SIG-M5 treated with dmso at 0.1 percent for 504 hours (cell line): ENCODE measurements at regions not wholly inside any gene's neighbourhood (a gene's known extent, or its start where the extent isn't known, plus 50 kb on each side); places are given as distances from the start of the nearest gene placed in this dataset.
A peak's percentile ranks its signal among the peaks of the same experiment; 100 is the strongest.

Experiments used
- DNase-seq: peaks from one replicate; lab custom pipeline; 2025; ENCODE audit not compliant: unreplicated experiment; lab: John Stamatoyannopoulos, UW

- DNase-seq = no peak
These were observed 110.3 kb upstream of the CEP85L start for GRCh38 chr6:118761645-118762044.

GRCh38 chr6:118758946-118759345 is 107.6 kb upstream of the CEP85L start:
- DNase-seq = peak; percentile 52

DNA sequence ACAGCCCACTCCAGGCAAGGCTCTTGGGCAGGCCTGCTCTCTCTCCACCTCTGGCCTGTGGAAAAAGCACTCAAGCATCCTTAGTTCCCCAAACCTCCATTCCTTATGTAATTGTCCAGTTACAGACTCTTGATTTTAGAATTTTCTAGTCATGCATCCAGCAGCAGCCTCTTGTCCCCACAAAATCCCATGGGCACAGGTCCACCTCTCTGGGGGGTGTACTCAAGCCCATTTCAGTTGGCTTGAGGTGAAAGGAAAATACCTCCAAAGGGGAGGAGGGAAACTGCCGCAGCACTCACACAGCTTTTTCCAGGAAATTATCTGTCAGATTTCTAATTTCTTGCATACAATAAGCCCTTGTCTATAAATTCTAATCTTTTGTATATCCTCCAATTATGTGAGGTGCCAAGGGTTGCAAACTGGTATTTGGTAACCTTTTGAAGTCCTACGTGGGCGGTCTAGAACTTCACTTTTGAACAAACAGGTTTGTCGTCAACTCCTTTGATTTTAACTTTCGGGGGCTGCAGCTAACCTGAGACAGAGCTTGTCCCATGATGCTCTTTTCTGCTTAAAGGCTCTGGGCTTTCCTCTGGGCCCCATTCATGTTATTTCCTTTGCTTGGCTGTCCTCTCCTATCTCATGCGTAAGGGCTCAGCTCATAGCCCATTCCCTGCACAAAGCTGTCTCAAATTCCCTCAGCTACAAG is 104.7 kb upstream of the CEP85L start:
- no peak for DNase-seq

GRCh38 chr6:118752803-118753202 is 101.4 kb upstream of the CEP85L start:
- no peak for DNase-seq

DNA sequence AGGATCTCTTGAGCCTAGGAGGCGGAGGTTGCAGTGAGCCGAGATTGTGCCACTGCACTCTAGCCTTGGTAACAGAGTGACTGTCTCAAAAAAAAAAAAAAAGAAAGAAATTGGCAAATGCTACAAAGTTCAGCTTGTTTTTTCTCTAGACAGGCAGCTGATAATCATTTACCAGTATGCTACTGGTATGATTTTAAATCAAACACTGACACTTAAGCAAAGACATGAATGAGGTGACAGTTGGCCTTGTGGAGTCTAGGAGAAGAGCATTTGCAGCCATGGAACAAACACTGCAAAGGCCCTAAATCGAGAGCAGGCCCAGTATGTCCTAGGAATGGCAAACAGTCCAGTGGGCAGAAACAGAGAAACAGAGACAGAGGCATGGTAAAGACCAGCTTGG is 99.7 kb upstream of the CEP85L start:
- no peak for DNase-seq

- no peak for DNase-seq
These were observed 98.8 kb upstream of the CEP85L start for GRCh38 chr6:118750143-118750542.

DNA sequence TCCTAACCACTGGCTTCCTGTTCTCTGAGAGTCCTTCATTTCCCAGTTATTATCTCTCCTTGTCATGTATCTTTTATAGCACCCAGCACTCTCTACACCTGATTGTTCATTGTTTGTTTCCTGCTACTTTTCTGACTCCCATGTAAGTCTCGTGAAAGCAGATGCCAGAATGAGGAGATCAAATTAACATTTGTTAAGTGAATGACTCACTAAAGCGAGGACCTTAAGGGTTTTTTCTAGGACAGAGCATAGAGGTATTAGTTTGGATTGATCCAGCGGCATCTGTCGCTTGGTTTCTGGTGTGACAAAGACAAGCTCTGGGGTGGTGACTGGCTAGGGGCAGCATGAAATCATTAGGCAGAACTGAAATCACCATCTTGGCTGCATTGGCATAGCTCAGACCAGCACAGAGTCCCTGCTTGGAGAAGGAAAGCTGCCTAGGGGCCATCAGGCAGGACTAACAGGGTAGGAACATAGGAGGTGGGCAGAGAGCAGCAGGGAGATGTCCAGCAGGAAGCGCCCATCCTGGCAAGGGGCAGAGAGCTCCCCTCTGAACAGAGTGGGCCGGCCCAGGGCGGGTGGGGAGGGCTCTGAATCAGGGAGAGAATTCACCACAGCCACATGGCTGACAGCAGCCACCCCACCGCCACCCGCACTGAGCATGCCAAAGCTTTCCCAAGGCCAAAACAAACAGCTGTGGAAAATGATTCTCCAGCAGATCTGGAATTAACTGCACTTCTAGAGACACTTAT is 97.1 kb upstream of the CEP85L start:
- no peak for DNase-seq

GRCh38 chr6:118746825-118747174 is 95.4 kb upstream of the CEP85L start:
- DNase-seq = peak; percentile 47

DNA sequence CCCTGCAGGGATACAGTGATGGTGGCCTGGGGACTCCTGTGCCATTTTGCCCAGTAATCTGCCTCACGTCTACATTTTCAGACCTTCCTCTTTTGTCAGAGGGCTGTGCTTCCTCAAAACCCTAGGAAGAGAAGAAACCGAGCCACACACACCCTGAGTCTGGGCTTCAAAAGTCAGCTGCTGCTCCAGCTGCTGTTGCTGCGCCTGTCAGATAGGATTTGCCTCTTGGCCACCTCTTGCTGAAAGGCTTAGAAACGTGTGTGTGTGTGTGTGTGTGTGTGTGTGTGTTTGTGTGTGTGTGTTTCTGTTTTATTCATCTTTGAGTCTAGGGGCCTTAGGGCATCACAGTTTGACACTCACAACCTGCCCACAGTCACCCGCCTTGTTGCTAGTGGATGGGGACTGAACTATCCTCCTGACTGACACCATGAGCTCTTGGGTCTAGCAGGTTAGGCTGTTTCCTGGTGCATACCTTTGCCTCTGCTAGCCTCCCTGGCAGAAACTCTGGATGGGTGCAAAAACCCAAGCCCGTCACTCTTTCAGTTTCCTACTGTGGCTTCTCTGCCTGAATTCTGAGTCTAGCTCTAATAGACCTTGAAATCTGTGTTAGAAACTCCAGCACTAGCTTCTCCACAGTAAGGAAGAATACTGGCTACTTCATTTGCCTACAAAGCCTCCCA is 94.9 kb upstream of the CEP85L start:
- DNase-seq = peak; percentile 78

- DNase-seq = no peak
These were observed 93.8 kb upstream of the CEP85L start for GRCh38 chr6:118745156-118745555.

- no peak for DNase-seq
These were observed 93.0 kb upstream of the CEP85L start for GRCh38 chr6:118744261-118744941.

- DNase-seq = no peak
These were observed 92.4 kb upstream of the CEP85L start for GRCh38 chr6:118743746-118744145.

DNA sequence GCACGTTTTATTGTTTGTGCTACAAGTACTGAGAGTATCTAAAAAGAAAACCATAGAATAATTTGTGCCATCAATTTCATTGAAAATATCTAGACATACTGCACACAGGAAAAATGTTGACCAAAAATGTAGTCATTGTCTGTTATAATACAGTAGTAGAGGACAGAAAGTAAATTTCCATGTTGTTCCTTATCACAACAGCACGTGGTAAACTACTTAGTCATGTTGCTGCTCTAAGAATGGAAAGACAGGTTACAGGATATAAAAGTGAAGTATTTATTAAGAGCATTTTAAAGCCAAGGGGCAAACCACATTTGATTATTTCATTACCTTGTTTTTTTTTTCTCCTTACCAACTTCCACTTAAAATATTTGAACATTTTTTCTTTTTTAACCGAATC is 89.0 kb upstream of the CEP85L start:
- DNase-seq = no peak

DNA sequence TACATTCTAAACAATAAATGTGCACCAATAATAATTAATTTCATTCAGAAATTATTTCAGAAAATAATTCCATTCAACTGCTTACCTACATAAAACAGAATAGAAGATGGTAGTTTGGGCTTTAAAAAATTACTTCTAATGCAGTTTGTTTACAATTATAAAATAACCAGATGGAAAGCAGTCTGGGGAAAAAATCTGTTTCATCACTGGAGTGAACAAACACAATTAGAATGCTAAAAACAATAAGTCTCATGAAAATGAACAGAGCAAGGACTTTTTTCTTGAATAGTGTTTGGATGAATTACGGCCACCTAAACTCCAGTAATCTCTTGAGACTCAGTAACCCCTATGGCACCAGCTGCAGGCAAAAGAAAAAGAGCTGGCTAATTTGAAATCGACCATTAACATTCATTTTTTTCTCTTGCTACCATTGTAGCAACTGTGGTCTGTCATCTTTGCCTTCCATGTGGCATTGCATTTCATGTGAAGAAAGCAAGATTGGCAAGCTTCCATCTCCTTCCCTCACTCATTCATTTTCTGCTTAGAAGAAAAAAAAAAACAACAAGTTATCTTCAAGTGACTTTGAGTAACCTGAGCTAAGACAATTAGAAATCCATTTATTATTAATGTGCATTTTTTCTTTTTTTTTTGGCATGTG is 88.4 kb upstream of the CEP85L start:
- no peak for DNase-seq

- no peak for DNase-seq
These were observed 85.0 kb upstream of the CEP85L start for GRCh38 chr6:118736440-118736839.

DNA sequence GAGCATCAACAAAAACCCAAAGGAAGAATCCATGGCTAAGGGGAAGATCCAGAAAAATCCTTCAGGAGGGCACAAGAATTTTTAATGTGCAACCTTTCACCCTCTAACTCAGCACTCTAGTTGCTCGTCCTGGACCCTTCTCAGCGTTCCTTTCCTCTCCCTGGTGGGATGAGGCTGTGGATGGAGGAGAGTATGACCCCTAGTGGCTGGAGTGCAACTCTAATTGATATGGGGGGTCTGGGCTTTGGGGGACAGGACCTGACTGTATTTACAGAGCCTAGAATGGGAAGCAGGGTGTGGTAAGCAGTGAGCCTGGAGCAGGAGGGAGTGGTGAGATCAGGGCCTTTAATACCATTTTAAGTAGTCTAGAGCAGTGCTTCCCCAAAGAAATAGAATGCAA is 83.9 kb upstream of the CEP85L start:
- DNase-seq = no peak

GRCh38 chr6:118725944-118726343 is 74.6 kb upstream of the CEP85L start:
- peak; percentile 5 for DNase-seq

- DNase-seq = no peak
These were observed 72.8 kb upstream of the CEP85L start for GRCh38 chr6:118724211-118724610.

GRCh38 chr6:118722829-118723813 is 71.7 kb upstream of the CEP85L start:
- no peak for DNase-seq

DNA sequence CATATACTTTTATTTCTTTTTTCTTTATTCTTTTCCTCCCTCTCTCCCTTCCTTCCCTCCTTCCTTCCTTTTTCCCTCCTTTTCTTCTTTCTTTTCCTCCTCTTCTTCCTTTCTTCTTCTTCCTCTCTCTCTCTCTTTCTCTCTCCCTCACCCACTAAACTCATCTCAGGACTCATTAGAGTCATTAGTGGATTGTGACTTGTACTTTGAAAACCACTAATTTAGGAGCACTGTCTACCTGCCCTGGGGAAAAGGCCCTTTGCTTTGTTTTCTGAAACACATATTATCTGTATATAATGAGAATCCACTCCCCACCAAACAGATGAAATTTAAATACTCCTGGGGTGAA is 68.7 kb upstream of the CEP85L start:
- DNase-seq = no peak
